ENCODE measurements at regions not wholly inside any gene's neighbourhood (a gene's known extent, or its start where the extent isn't known, plus 50 kb on each side); places are given as distances from the start of the nearest gene placed in this dataset.
A peak's percentile ranks its signal among the peaks of the same experiment; 100 is the strongest.

GRCh38 chr5:158074992-158075769 is 216.2 kb upstream of the CLINT1 start:
- 0 out of 2 replicates have a peak, but pooled peaks have one; percentile 40 for TF ChIP-seq EZH2phosphoT487 (IDR thresholded peaks at IDR 0.05; ENCODE audit: insufficient read depth, low read depth)
- TF ChIP-seq EZH2 (IDR thresholded peaks at IDR 0.05; ENCODE audit: insufficient read depth, poor library complexity, severe bottlenecking) = no peak

All from GM23248 (cell line).